ENCODE measurements at regions not wholly inside any gene's neighbourhood (a gene's known extent, or its start where the extent isn't known, plus 50 kb on each side); places are given as distances from the start of the nearest gene placed in this dataset.

GRCh38 chr6:47403801-47404200, 73.8 kb upstream of the CD2AP start:
- TF ChIP-seq CTCF (IDR thresholded peaks at IDR 0.05; ENCODE audit: low read length) = no peak
- TF ChIP-seq EZH2 (IDR thresholded peaks at IDR 0.05; ENCODE audit: borderline replicate concordance, low read length) = no peak
